HEK293 (cell line): ENCODE measurements at regions not wholly inside any gene's neighbourhood (a gene's known extent, or its start where the extent isn't known, plus 50 kb on each side); places are given as distances from the start of the nearest gene placed in this dataset.
"Not testable (repeated sequence)": the region's sequence is repeated elsewhere in the genome, so short reads cannot be mapped to it uniquely, and the experiment has no call there.

Source experiments
- ZBTB44 ChIP-seq: fragments of 450-650 bp; IDR thresholded peaks from 2 replicates; pipeline ENCODE4 v1.5.1; 2018; ENCODE audit warnings: missing biosample characterization, mild to moderate bottlenecking, missing genetic modification characterization
- ZNF121 ChIP-seq: fragments of 450-650 bp; formaldehyde crosslinking; IDR thresholded peaks from 2 replicates; pipeline ENCODE4 v1.5.1; 2016; ENCODE audit warnings: missing biosample characterization, missing genetic modification characterization
- ZNF16 ChIP-seq: fragments of 450-650 bp; formaldehyde crosslinking; IDR thresholded peaks from 2 replicates; pipeline ENCODE4 v1.5.1; 2016; ENCODE audit warnings: low read depth, missing biosample characterization, missing genetic modification characterization
- ZNF660 ChIP-seq: fragments of 450-650 bp; IDR thresholded peaks from 2 replicates; pipeline ENCODE4 v1.5.1; 2018; ENCODE audit warnings: missing biosample characterization, mild to moderate bottlenecking, missing genetic modification characterization
- TF ChIP-seq, protein P1 (sequence below): fragments of 450-650 bp; formaldehyde crosslinking; IDR thresholded peaks from 2 replicates; pipeline ENCODE4 v1.5.1; 2016; ENCODE audit warnings: missing biosample characterization, missing genetic modification characterization

DNA sequence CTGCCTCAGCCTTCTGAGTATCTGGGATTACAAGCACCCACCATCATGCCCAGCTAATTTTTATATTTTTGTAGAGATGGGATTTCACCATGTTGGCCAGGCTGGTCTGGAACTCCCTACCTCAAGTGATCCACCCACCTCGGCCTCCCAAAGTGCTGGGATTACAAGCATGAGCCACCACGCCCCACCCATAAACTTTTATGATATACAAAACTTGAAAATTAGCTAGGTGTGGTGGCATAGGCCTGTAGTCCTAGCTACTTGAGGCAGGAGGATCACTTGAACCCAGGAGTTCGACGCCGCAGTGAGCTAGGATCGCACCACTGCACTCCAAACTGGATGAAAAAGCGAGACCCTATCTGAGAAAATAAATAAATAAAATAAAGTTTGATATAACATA, 149.5 kb upstream of the ATF7IP start:
- TF ChIP-seq ZNF660 (tag by site-specific recombination); ZNF16; ZNF121 (tag by site-specific recombination); ZBTB44: not testable (repeated sequence)
- TF ChIP-seq, protein P1, sequence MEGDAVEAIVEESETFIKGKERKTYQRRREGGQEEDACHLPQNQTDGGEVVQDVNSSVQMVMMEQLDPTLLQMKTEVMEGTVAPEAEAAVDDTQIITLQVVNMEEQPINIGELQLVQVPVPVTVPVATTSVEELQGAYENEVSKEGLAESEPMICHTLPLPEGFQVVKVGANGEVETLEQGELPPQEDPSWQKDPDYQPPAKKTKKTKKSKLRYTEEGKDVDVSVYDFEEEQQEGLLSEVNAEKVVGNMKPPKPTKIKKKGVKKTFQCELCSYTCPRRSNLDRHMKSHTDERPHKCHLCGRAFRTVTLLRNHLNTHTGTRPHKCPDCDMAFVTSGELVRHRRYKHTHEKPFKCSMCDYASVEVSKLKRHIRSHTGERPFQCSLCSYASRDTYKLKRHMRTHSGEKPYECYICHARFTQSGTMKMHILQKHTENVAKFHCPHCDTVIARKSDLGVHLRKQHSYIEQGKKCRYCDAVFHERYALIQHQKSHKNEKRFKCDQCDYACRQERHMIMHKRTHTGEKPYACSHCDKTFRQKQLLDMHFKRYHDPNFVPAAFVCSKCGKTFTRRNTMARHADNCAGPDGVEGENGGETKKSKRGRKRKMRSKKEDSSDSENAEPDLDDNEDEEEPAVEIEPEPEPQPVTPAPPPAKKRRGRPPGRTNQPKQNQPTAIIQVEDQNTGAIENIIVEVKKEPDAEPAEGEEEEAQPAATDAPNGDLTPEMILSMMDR (tag by site-specific recombination): not testable (repeated sequence)
